HepG2 (cell line): ENCODE measurements at regions not wholly inside any gene's neighbourhood (a gene's known extent, or its start where the extent isn't known, plus 50 kb on each side); places are given as distances from the start of the nearest gene placed in this dataset.

Source experiments
- AGO2 ChIP-seq: fragments of 200-400 bp; formaldehyde crosslinking; optimal IDR thresholded peaks from 2 replicates; pipeline ENCODE3; 2017; ENCODE audit warnings: mild to moderate bottlenecking, low read depth, low read length, moderate library complexity
- CTCF ChIP-seq: sonication (generic); formaldehyde crosslinking; IDR thresholded peaks from 2 replicates; pipeline ENCODE4 v1.5.0; 2020; ENCODE audit warnings: mild to moderate bottlenecking, missing genetic modification reagents, moderate library complexity
- ELF4 ChIP-seq: sonication (generic); formaldehyde crosslinking; IDR thresholded peaks from 2 replicates; pipeline ENCODE4 v1.5.0; 2020; ENCODE audit warnings: missing genetic modification reagents, mild to moderate bottlenecking, moderate library complexity, borderline replicate concordance
- FOXA1 ChIP-seq, 2 experiments: fragments of 450-650 bp in 1 of 2; sonication (generic) in 1 of 2; formaldehyde crosslinking in 1 of 2; IDR thresholded peaks; 2 replicates each; pipeline versions ENCODE4 v1.4.0 to v1.6.1; 2016 to 2020; ENCODE audit warnings: missing genetic modification reagents in 1 of 2
- FOXK2 ChIP-seq: fragments of 450-650 bp; IDR thresholded peaks from 2 replicates; pipeline ENCODE4 v1.6.1; 2016
- NONO ChIP-seq, 2 experiments: fragments of 450-650 bp in 1 of 2; sonication (generic) in 1 of 2; formaldehyde crosslinking in 1 of 2; IDR thresholded peaks in 1 of 2; conservative IDR thresholded peaks in 1 of 2; 2 replicates each; pipeline versions ENCODE4 v1.6.1 to v1.8.0; 2017 to 2022; ENCODE audit warnings: mild to moderate bottlenecking in 1 of 2, missing genetic modification reagents in 1 of 2, moderate library complexity in 1 of 2
- NR3C1 ChIP-seq: sonication (generic); formaldehyde crosslinking; IDR thresholded peaks from 2 replicates; pipeline ENCODE4 v1.4.0; 2020; ENCODE audit warnings: missing genetic modification reagents
- PBX3 ChIP-seq: sonication (generic); formaldehyde crosslinking; IDR thresholded peaks from 2 replicates; pipeline ENCODE4 v1.8.1; 2023; ENCODE audit warnings: missing genetic modification reagents, inconsistent platforms, borderline replicate concordance
- ZNF225 ChIP-seq: sonication (generic); formaldehyde crosslinking; IDR thresholded peaks from 2 replicates; pipeline ENCODE4 v1.4.0; 2020; ENCODE audit warnings: mild to moderate bottlenecking, missing genetic modification reagents
- ZNF253 ChIP-seq: sonication (generic); formaldehyde crosslinking; IDR thresholded peaks from 2 replicates; pipeline ENCODE4 v1.8.0; 2022; ENCODE audit warnings: mild to moderate bottlenecking, missing genetic modification reagents, borderline replicate concordance
- ZSCAN22 ChIP-seq: sonication (generic); formaldehyde crosslinking; IDR thresholded peaks from 2 replicates; pipeline ENCODE4 v1.4.0; 2020; ENCODE audit warnings: mild to moderate bottlenecking, missing genetic modification reagents

- TF ChIP-seq FOXK2 (no peak), NR3C1 (no peak), CTCF (no peak), FOXA1 (IDR thresholded peaks at IDR 0.05) (no peak), FOXA1 (CRISPR knock-in tag; IDR thresholded peaks at IDR 0.05) (no peak), PBX3 (CRISPR knock-in tag) (no peak), ELF4 (no peak), NONO (IDR thresholded peaks at IDR 0.05) (no peak), NONO (CRISPR knock-in tag; conservative IDR thresholded peaks at IDR 0.05) (no peak), AGO2 (no peak), ZSCAN22 (no peak), ZNF253 (CRISPR knock-in tag) (no peak), ZNF225 (no peak)
These were observed 178.2 kb upstream of the ADAMTS9 start for GRCh38 chr3:64865839-64866570.
